K562 (cell line): ENCODE measurements at regions not wholly inside any gene's neighbourhood (a gene's known extent, or its start where the extent isn't known, plus 50 kb on each side); places are given as distances from the start of the nearest gene placed in this dataset.

ENCODE experiments used
- ATAC-seq: fragments of 200-7000 bp; cut with Tn5 transposase; 3 replicates; pipeline ENCODE4 v1.9.1; 2020; ENCODE audit warnings: moderate library complexity
- BruUV-seq: library from RNA; stranded (reverse); fragments of 400-500 nt; replicated peaks from 2 replicates; lab custom pipeline; 2021; lab: Mats Ljungman, UMichigan
- CTCF ChIA-PET: fragments of 300-600 bp; formaldehyde crosslinking; extraction: SDS; loops from one replicate; lab custom pipeline; 2021; ENCODE audit warnings: low intra/inter-chr PET ratio; lab: Yijun Ruan, JAX
- POLR2A ChIA-PET: fragments of 300-600, 350-650 bp; sonication (Branson Sonifier 250); formaldehyde crosslinking; extraction: SDS; loops from one replicate; lab custom pipeline; 2021; ENCODE audit warnings: antibody characterized with exemption, inconsistent platforms; lab: Yijun Ruan, JAX
- DNase-seq, 4 experiments: peaks; one replicate each; pipeline versions ENCODE4 v3.0.0 to v3.0.0-alpha.2; 2011 to 2018; ENCODE audit warnings: low spot score in 3 of 4, mixed read lengths in 3 of 4; ENCODE audit errors: extremely low read depth in 1 of 4
- FAIRE-seq: peaks from 2 replicates; lab custom pipeline; 2011; peaks lifted over from hg19 to GRCh38; lab: Jason Lieb, UNC
- H2AFZ ChIP-seq: 2 replicates; pipeline ENCODE4 v1.6.0; 2011; ENCODE audit warnings: low read depth, low read length, control low read depth, inconsistent platforms
- H3K27ac ChIP-seq: fragments of 200-600 bp; 3 replicates; pipeline ENCODE4 v1.8.0; 2011; ENCODE audit warnings: low read depth, mild to moderate bottlenecking, control low read depth, inconsistent platforms, low read length, moderate library complexity, mixed read lengths; ENCODE audit errors: extremely low read depth
- H3K27me3 ChIP-seq, 2 experiments: fragments of 300-600 bp in 1 of 2; 2 replicates in 1 of 2; 3 replicates in 1 of 2; pipeline versions ENCODE4 v1.6.0 to v1.8.0; 2011; ENCODE audit warnings: inconsistent platforms in 2 of 2, low read length in 2 of 2, mild to moderate bottlenecking in 1 of 2, mixed read lengths in 1 of 2, moderate library complexity in 1 of 2; ENCODE audit not compliant: control insufficient read depth in 2 of 2, insufficient read depth in 2 of 2
- H3K36me3 ChIP-seq: fragments of 300-600 bp; 3 replicates; pipeline ENCODE4 v1.8.0; 2011; ENCODE audit warnings: mild to moderate bottlenecking, low read length, inconsistent platforms; ENCODE audit not compliant: control insufficient read depth, insufficient read depth
- H3K4me1 ChIP-seq, 2 experiments: fragments of 200-600 bp in 1 of 2; replicated peaks in 1 of 2; 2 replicates in 1 of 2; 3 replicates in 1 of 2; pipeline versions ENCODE4 v1.5.1 to v1.8.0; 2011; ENCODE audit warnings: inconsistent platforms in 2 of 2, low read length in 2 of 2, mild to moderate bottlenecking in 1 of 2, mixed read lengths in 1 of 2, moderate library complexity in 1 of 2; ENCODE audit not compliant: control insufficient read depth in 2 of 2, insufficient read depth in 2 of 2
- H3K4me2 ChIP-seq: 2 replicates; pipeline ENCODE4 v1.6.1; 2011; ENCODE audit warnings: low read length, control low read depth, inconsistent platforms, mixed read lengths; ENCODE audit not compliant: insufficient read depth
- H3K4me3 ChIP-seq: fragments of 200-600 bp; sonication (generic), shearing (Covaris generic); 2 replicates; pipeline ENCODE4 v1.5.1; 2016; ENCODE audit warnings: control low read depth, inconsistent platforms
- H3K79me2 ChIP-seq: fragments of 200-600 bp; 3 replicates; pipeline ENCODE4 v1.8.0; 2011; ENCODE audit warnings: low read length, inconsistent platforms; ENCODE audit not compliant: control insufficient read depth, insufficient read depth
- H3K9ac ChIP-seq, 2 experiments: 2 replicates each; pipeline versions ENCODE4 v1.6.0 to v1.6.1; 2011; ENCODE audit warnings: low read depth in 2 of 2, low read length in 2 of 2, control low read depth in 1 of 2, inconsistent platforms in 1 of 2, mild to moderate bottlenecking in 1 of 2, mixed read lengths in 1 of 2; ENCODE audit not compliant: insufficient read depth in 1 of 2
- H3K9me1 ChIP-seq: one replicate; pipeline ENCODE4 v1.6.0; 2011; ENCODE audit warnings: inconsistent platforms, mild to moderate bottlenecking, low read length, moderate library complexity; ENCODE audit not compliant: control insufficient read depth, insufficient read depth
- H3K9me3 ChIP-seq: replicated peaks from 2 replicates; pipeline ENCODE4 v1.5.1; 2011; ENCODE audit warnings: low read depth, low read length, inconsistent platforms; ENCODE audit not compliant: control insufficient read depth, insufficient read depth
- H4K20me1 ChIP-seq: replicated peaks from 2 replicates; pipeline ENCODE4 v1.6.1; 2011; ENCODE audit warnings: low read length, inconsistent platforms, mixed read lengths; ENCODE audit not compliant: control insufficient read depth, insufficient read depth
- ATF3 ChIP-seq, 2 experiments: fragments of 450-650 bp in 1 of 2; sonication (generic) in 1 of 2; formaldehyde crosslinking in 1 of 2; IDR thresholded peaks in 1 of 2; conservative IDR thresholded peaks in 1 of 2; 2 replicates each; pipeline versions ENCODE4 v1.6.1 to v1.8.1; 2016 to 2023; ENCODE audit warnings: mild to moderate bottlenecking in 2 of 2, moderate library complexity in 2 of 2, inconsistent platforms in 1 of 2, missing genetic modification reagents in 1 of 2
- FOXA1 ChIP-seq: fragments of 450-650 bp; IDR thresholded peaks from 2 replicates; pipeline ENCODE4 v1.6.1; 2016; ENCODE audit warnings: mild to moderate bottlenecking, borderline replicate concordance
- PHF8 ChIP-seq: fragments of 200-600 bp; sonication (generic); IDR thresholded peaks from 2 replicates; pipeline ENCODE4 v1.6.1; 2012; ENCODE audit warnings: mixed run types, mild to moderate bottlenecking, inconsistent platforms, low read length, moderate library complexity, borderline replicate concordance
- TFE3 ChIP-seq: fragments of 450-650 bp; formaldehyde crosslinking; IDR thresholded peaks from 2 replicates; pipeline ENCODE4 v1.4.0; 2020; ENCODE audit warnings: mild to moderate bottlenecking, mixed read lengths
- ZBTB12 ChIP-seq: fragments of 250-450 bp; sonication (Bioruptor Pico); IDR thresholded peaks from 2 replicates; pipeline ENCODE4 v1.4.0; 2020
- WGBS: fragments of 100-300 bp; shearing (Covaris generic); methylation state at CpG from one replicate; pipeline ENCODE4 v1.1.6; 2016; ENCODE audit warnings: low coverage, mixed read lengths; ENCODE audit not compliant: insufficient coverage; ENCODE audit errors: missing lambda C conversion rate; 5-methylcytosine and 5-hydroxymethylcytosine counted together
- in situ Hi-C: fragments of 300-500 bp; cut with MboI; formaldehyde crosslinking; loops from 4 replicates; pipeline ENCODE4 v1.15.0; 2018; ENCODE audit warnings: inconsistent platforms, mixed read lengths
- intact Hi-C: fragments of 100-400 bp; cut with micrococcal nuclease; formaldehyde crosslinking; loops from 2 replicates; pipeline ENCODE4 v1.14.2; 2022

- TF ChIP-seq PHF8, result no peak
- TF ChIP-seq FOXA1, result no peak
- no peak for TF ChIP-seq ZBTB12 (CRISPR knock-in tag)
Measured at GRCh38 chr2:192448881-192449280, 254.1 kb upstream of the TMEFF2 start (continued).

- no peaks in the 10 kb centered on the region for H3K79me2 ChIP-seq
- DNase-seq (no peak), FAIRE-seq (no peak), ATAC-seq (no peak)
- H2AFZ ChIP-seq, result no peak overlapping the region
- H3K9me3 ChIP-seq, result no peaks in the 10 kb centered on the region
- H3K9me1 ChIP-seq, result no peaks in the 10 kb centered on the region
- H3K27me3 ChIP-seq, result no peaks in the 10 kb centered on the region
- H3K9ac ChIP-seq, result no peak overlapping the region
- no peak overlapping the region for H3K27ac ChIP-seq
- H3K4me3 ChIP-seq, result no peak overlapping the region
- CTCF ChIA-PET, result no interaction called here
- peak; percentile 66 for TF ChIP-seq TFE3 (CRISPR knock-in tag)
- no peak for TF ChIP-seq ATF3 (IDR thresholded peaks at IDR 0.05)
- no peak for TF ChIP-seq ATF3 (CRISPR knock-in tag; conservative IDR thresholded peaks at IDR 0.05)
- POLR2A ChIA-PET, result no interaction called here
- BruUV-seq, result no TSS peak
- in situ Hi-C loops, result no loop called here
- no peaks in the 10 kb centered on the region for H4K20me1 ChIP-seq
- WGBS, result 1% methylated on average over 7 of the region's 7 CpGs
- no peaks in the 10 kb centered on the region for H3K4me1 ChIP-seq
- no peak overlapping the region for H3K4me2 ChIP-seq
- intact Hi-C loops, result no loop called here
- no peaks in the 10 kb centered on the region for H3K36me3 ChIP-seq
Measured at GRCh38 chr2:192444286-192444838, 249.6 kb upstream of the TMEFF2 start.
